Naive thymus-derived CD4-positive, alpha-beta T cell (primary cell): ENCODE measurements at regions not wholly inside any gene's neighbourhood (a gene's known extent, or its start where the extent isn't known, plus 50 kb on each side); places are given as distances from the start of the nearest gene placed in this dataset.

Source experiments
- ATAC-seq: fragments of 150-1000 bp; cut with Tn5 transposase; 2 replicates; pipeline ENCODE4 v1.10.0; 2021; ENCODE audit warnings: mild to moderate bottlenecking, moderate library complexity
- CTCF ChIA-PET: fragments of 350-600 bp; sonication (Branson Sonifier 250); formaldehyde crosslinking; loops from one replicate; lab custom pipeline; 2021; ENCODE audit warnings: antibody characterized with exemption; lab: Charles Lee
- POLR2A ChIA-PET: fragments of 350-600 bp; sonication (Branson Sonifier 250); formaldehyde crosslinking; loops from one replicate; lab custom pipeline; 2021; ENCODE audit warnings: antibody characterized with exemption, inconsistent platforms; lab: Charles Lee
- DNase-seq, 9 donors: peaks; one replicate each; pipeline versions ENCODE4 v3.0.0 to v3.0.0-alpha.2; 2020 to 2022; ENCODE audit warnings: mixed read lengths in 1 of 9
- H3K27ac ChIP-seq: one replicate; pipeline ENCODE4 v1.7.0; 2013; ENCODE audit warnings: mild to moderate bottlenecking, low read depth, low read length, moderate library complexity
- H3K27me3 ChIP-seq, 2 donors: one replicate each; pipeline ENCODE4 v1.7.0; 2013; ENCODE audit warnings: low read length in 2 of 2, mild to moderate bottlenecking in 2 of 2, moderate library complexity in 2 of 2; ENCODE audit not compliant: control insufficient read depth in 2 of 2, insufficient read depth in 2 of 2
- H3K36me3 ChIP-seq, 3 experiments: 1 replicate in 2 of 3; 2 replicates in 1 of 3; pipeline ENCODE4 v1.7.0; 2013; ENCODE audit warnings: low read length in 3 of 3, mild to moderate bottlenecking in 3 of 3, moderate library complexity in 1 of 3; ENCODE audit not compliant: insufficient read depth in 3 of 3, control insufficient read depth in 2 of 3
- H3K4me1 ChIP-seq, 2 donors: one replicate each; pipeline ENCODE4 v1.7.0; 2013; ENCODE audit warnings: low read length in 2 of 2, mild to moderate bottlenecking in 2 of 2, moderate library complexity in 1 of 2; ENCODE audit not compliant: control insufficient read depth in 2 of 2, insufficient read depth in 2 of 2
- H3K4me3 ChIP-seq: 2 replicates; pipeline ENCODE4 v1.7.0; 2013; ENCODE audit warnings: mild to moderate bottlenecking, low read length
- H3K9me3 ChIP-seq, 3 experiments: 1 replicate in 2 of 3; 2 replicates in 1 of 3; pipeline ENCODE4 v1.7.0; 2013; ENCODE audit warnings: low read length in 3 of 3; ENCODE audit not compliant: control insufficient read depth in 2 of 3
- H3K27ac Mint-ChIP-seq, 9 donors: one replicate each; pipeline ENCODE4 v1.8.0; 2020 to 2022; ENCODE audit warnings: mixed read lengths in 9 of 9, mild to moderate bottlenecking in 8 of 9, moderate library complexity in 5 of 9, inconsistent platforms in 2 of 9
- H3K27me3 Mint-ChIP-seq, 5 donors: one replicate each; pipeline ENCODE4 v1.8.0; 2021 to 2022; ENCODE audit warnings: mixed read lengths in 5 of 5, mild to moderate bottlenecking in 1 of 5
- H3K36me3 Mint-ChIP-seq, 5 donors: one replicate each; pipeline ENCODE4 v1.8.0; 2020 to 2022; ENCODE audit warnings: mixed read lengths in 5 of 5, mild to moderate bottlenecking in 3 of 5, inconsistent platforms in 1 of 5
- H3K4me1 Mint-ChIP-seq, 7 donors: one replicate each; pipeline ENCODE4 v1.8.0; 2020 to 2022; ENCODE audit warnings: mixed read lengths in 7 of 7, mild to moderate bottlenecking in 3 of 7, inconsistent platforms in 1 of 7
- H3K4me3 Mint-ChIP-seq, 10 donors: one replicate each; pipeline ENCODE4 v1.8.0; 2020 to 2022; ENCODE audit warnings: mild to moderate bottlenecking in 10 of 10, mixed read lengths in 10 of 10, moderate library complexity in 6 of 10, inconsistent platforms in 2 of 10
- H3K9me3 Mint-ChIP-seq, 11 donors: one replicate each; pipeline ENCODE4 v1.8.0; 2020 to 2022; ENCODE audit warnings: mixed read lengths in 11 of 11, mild to moderate bottlenecking in 4 of 11, inconsistent platforms in 1 of 11, moderate library complexity in 1 of 11
- intact Hi-C, 2 donors: fragments of 100-400 bp; cut with micrococcal nuclease; formaldehyde crosslinking; loops; one replicate each; pipeline ENCODE4 v1.15.1; 2023

- Histone ChIP-seq H3K36me3 (no peaks in the 10 kb centered on the region), H3K9me3 (no peaks in the 10 kb centered on the region), H3K27ac (no peak overlapping the region), H3K27me3 (no peaks in the 10 kb centered on the region), H3K4me1 (no peaks in the 10 kb centered on the region), H3K4me3 (no peak overlapping the region)
- Mint-ChIP-seq H3K36me3 (peaks cover 0 to 4% (median 0%) of the 10 kb centered on the region in 5 donors), H3K4me3 (no peak overlapping the region), H3K9me3 (peaks cover 4 to 12% (median 7%) of the 10 kb centered on the region in 11 donors), H3K27me3 (no peaks in the 10 kb centered on the region), H3K4me1 (no peaks in the 10 kb centered on the region), H3K27ac (no peak overlapping the region)
- ChIA-PET POLR2A (no interaction called here), CTCF (no interaction called here)
- ATAC-seq (no peak), DNase-seq (no peak)
- intact Hi-C loops, result no loop called here
Measured at GRCh38 chr6:81308577-81309279, 443.8 kb downstream of the TENT5A start.

- ChIA-PET POLR2A (no interaction called here), CTCF (no interaction called here)
- no peak overlapping the region for H3K4me3 ChIP-seq
- ATAC-seq, result no peak
- no peak for DNase-seq
- Mint-ChIP-seq H3K27ac (no peak overlapping the region), H3K36me3 (no peaks in the 10 kb centered on the region), H3K9me3 (peaks cover 0 to 5% (median 0%) of the 10 kb centered on the region in 11 donors), H3K27me3 (no peaks in the 10 kb centered on the region), H3K4me3 (no peak overlapping the region), H3K4me1 (no peaks in the 10 kb centered on the region)
- H3K9me3 ChIP-seq, result no peaks in the 10 kb centered on the region
- H3K36me3 ChIP-seq, result no peaks in the 10 kb centered on the region
- intact Hi-C loops, result no loop called here
- no peaks in the 10 kb centered on the region for H3K27me3 ChIP-seq
- no peaks in the 10 kb centered on the region for H3K4me1 ChIP-seq
- no peak overlapping the region for H3K27ac ChIP-seq
Measured at GRCh38 chr6:81307651-81308214, 444.7 kb downstream of the TENT5A start.

DNA sequence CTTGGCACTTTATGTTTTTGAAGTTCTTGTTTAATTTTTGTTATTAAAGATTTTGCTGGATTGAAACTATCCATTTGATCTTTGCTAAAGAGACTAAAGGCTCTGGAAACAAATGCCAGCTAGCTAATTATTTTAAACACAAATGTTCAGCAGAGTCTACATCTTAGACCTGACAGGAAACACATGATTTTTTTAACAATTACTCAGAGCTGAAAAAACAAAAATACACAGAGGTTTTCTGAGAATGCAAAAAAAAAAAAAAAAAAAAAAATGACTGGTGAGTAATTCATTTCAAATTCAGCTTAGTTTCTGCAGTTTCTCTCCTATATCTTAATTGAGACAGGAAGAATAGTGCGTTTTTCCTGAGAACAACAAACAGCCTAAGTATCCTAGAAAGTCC, 448.0 kb downstream of the TENT5A start:
- no peak for ATAC-seq
- H3K36me3 Mint-ChIP-seq, result no peaks in the 10 kb centered on the region

DNA sequence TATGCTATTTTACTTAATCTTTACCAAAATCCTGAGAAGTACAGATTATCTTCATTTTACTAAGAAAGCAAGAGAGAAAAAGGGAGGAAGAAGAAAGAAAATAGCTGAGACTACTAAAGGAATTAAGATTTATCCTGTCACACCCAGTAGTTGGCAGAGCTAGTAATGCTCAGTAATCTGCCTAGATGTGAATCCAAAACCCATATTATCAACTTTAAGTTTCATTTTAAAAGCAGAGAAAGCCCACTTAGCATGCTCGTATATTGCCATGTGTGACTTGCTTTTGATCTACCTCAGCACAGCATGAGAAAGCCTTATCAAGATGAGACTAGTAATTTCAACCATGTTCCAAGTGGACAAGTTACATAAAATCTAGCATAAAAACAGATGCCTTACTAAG, 451.5 kb downstream of the TENT5A start:
- Histone ChIP-seq H3K36me3 (no peaks in the 10 kb centered on the region), H3K4me3 (no peak overlapping the region), H3K9me3 (no peaks in the 10 kb centered on the region), H3K27ac (no peak overlapping the region), H3K4me1 (no peaks in the 10 kb centered on the region), H3K27me3 (no peaks in the 10 kb centered on the region)
- DNase-seq, result no peak
- ATAC-seq, result no peak
- no peaks in the 10 kb centered on the region for H3K36me3 Mint-ChIP-seq
- intact Hi-C loops, result no loop called here
- ChIA-PET POLR2A (no interaction called here), CTCF (no interaction called here)
- H3K27me3 Mint-ChIP-seq, result no peaks in the 10 kb centered on the region
- H3K4me1 Mint-ChIP-seq, result no peaks in the 10 kb centered on the region
- H3K9me3 Mint-ChIP-seq, result peaks cover 0 to 5% (median 0%) of the 10 kb centered on the region in 11 donors
- no peak overlapping the region for H3K27ac Mint-ChIP-seq
- H3K4me3 Mint-ChIP-seq, result no peak overlapping the region

More for the DNA sequence above, 448.0 kb downstream of the TENT5A start:
- no peaks in the 10 kb centered on the region for H3K27me3 ChIP-seq
- Mint-ChIP-seq H3K4me3 (no peak overlapping the region), H3K27me3 (no peaks in the 10 kb centered on the region), H3K4me1 (no peaks in the 10 kb centered on the region), H3K27ac (no peak overlapping the region), H3K9me3 (peaks cover 0 to 2% (median 0%) of the 10 kb centered on the region in 11 donors)
- no peak for DNase-seq
- H3K4me3 ChIP-seq, result no peak overlapping the region
- H3K27ac ChIP-seq, result no peak overlapping the region
- ChIA-PET CTCF (no interaction called here), POLR2A (no interaction called here)
- H3K36me3 ChIP-seq, result no peaks in the 10 kb centered on the region
- H3K4me1 ChIP-seq, result no peaks in the 10 kb centered on the region
- H3K9me3 ChIP-seq, result no peaks in the 10 kb centered on the region
- intact Hi-C loops, result no loop called here

- Mint-ChIP-seq H3K27ac (no peak overlapping the region), H3K9me3 (peaks cover 0 to 5% (median 0%) of the 10 kb centered on the region in 11 donors), H3K4me1 (no peaks in the 10 kb centered on the region), H3K36me3 (no peaks in the 10 kb centered on the region), H3K27me3 (no peaks in the 10 kb centered on the region), H3K4me3 (no peak overlapping the region)
- ChIA-PET CTCF (no interaction called here), POLR2A (no interaction called here)
- DNase-seq (no peak), ATAC-seq (no peak)
- Histone ChIP-seq H3K27me3 (no peaks in the 10 kb centered on the region), H3K4me3 (no peak overlapping the region), H3K27ac (no peak overlapping the region), H3K36me3 (no peaks in the 10 kb centered on the region), H3K9me3 (no peaks in the 10 kb centered on the region), H3K4me1 (no peaks in the 10 kb centered on the region)
- intact Hi-C loops, result no loop called here
Measured at GRCh38 chr6:81298751-81299150, 453.7 kb downstream of the TENT5A start.

DNA sequence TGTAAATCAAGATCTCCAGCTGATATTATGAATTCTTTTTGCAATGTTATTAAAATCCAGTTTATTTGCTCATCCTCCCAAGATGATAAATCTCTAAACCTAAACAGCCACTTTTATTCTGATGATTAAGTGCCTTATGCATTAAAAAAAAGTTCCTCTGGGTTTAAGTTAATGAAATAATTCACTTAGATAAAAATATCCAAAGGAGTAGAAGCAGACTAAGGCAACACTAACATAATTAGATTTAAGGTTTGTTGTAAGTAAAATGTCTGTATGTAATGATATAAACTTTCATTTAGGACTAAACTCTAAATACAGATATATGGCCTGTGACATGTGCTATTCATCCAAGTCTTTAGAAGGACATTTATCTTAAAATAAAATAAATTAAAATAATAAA, 457.2 kb downstream of the TENT5A start:
- H3K4me3 Mint-ChIP-seq, result no peak overlapping the region

DNA sequence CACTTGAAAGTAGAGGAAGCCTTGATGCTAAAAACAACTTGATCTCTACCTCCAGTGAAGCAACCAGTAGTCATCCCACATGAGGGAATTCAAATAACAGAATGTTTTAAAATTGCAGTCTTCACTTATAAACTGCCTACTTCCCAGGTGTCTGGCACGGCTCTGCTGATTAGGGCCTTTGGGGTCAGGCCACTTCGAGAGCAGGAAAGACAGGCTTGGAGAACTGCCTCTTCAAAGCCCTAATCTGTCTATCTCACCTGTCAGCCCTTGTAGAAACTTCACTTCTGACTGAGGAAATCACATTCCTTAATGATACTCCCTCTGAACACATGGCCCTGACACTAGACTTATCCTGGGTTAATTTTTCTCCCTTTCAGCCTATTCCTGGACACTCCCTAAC, 458.6 kb downstream of the TENT5A start:
- Mint-ChIP-seq H3K36me3 (no peaks in the 10 kb centered on the region), H3K27me3 (no peaks in the 10 kb centered on the region), H3K4me1 (no peaks in the 10 kb centered on the region), H3K9me3 (peaks cover 0 to 5% (median 0%) of the 10 kb centered on the region in 11 donors), H3K4me3 (no peak overlapping the region), H3K27ac (no peak overlapping the region)
- no peaks in the 10 kb centered on the region for H3K9me3 ChIP-seq
- H3K27me3 ChIP-seq, result no peaks in the 10 kb centered on the region
- ATAC-seq (no peak), DNase-seq (no peak)
- ChIA-PET CTCF (no interaction called here), POLR2A (no interaction called here)
- no peak overlapping the region for H3K27ac ChIP-seq
- H3K4me1 ChIP-seq, result no peaks in the 10 kb centered on the region
- no peaks in the 10 kb centered on the region for H3K36me3 ChIP-seq
- intact Hi-C loops, result no loop called here
- H3K4me3 ChIP-seq, result no peak overlapping the region

More for the DNA sequence above, 457.2 kb downstream of the TENT5A start:
- Histone ChIP-seq H3K4me1 (no peaks in the 10 kb centered on the region), H3K27ac (no peak overlapping the region), H3K4me3 (no peak overlapping the region), H3K27me3 (no peaks in the 10 kb centered on the region), H3K36me3 (no peaks in the 10 kb centered on the region), H3K9me3 (no peaks in the 10 kb centered on the region)
- ATAC-seq, result no peak
- Mint-ChIP-seq H3K9me3 (peaks cover 0 to 5% (median 0%) of the 10 kb centered on the region in 11 donors), H3K27ac (no peak overlapping the region), H3K36me3 (no peaks in the 10 kb centered on the region), H3K27me3 (no peaks in the 10 kb centered on the region), H3K4me1 (no peaks in the 10 kb centered on the region)
- intact Hi-C loops, result no loop called here
- POLR2A ChIA-PET, result no interaction called here
- CTCF ChIA-PET, result no interaction called here
- DNase-seq, result no peak
